GM12865 (cell line): ENCODE measurements at regions not wholly inside any gene's neighbourhood (a gene's known extent, or its start where the extent isn't known, plus 50 kb on each side); places are given as distances from the start of the nearest gene placed in this dataset.

Experiments used
- DNase-seq: peaks from one replicate; pipeline ENCODE4 v3.0.0; 2010; ENCODE audit warnings: low read depth
- H3K4me3 ChIP-seq: 2 replicates; pipeline ENCODE4 v1.5.1; 2011; ENCODE audit warnings: mild to moderate bottlenecking, low read depth, low read length, control low read depth
- CTCF ChIP-seq: IDR thresholded peaks from 2 replicates; pipeline ENCODE4 v1.5.1; 2011; ENCODE audit warnings: low read length, control low read depth, low read depth, inconsistent platforms; ENCODE audit not compliant: insufficient read depth; ENCODE audit errors: missing control alignments

GRCh38 chr7:11298220-11298619, 324.5 kb downstream of the PHF14 start:
- no peak for TF ChIP-seq CTCF
- H3K4me3 ChIP-seq, result no peak overlapping the region
- peak; percentile 17 for DNase-seq

GRCh38 chr7:11300241-11300640, 326.6 kb downstream of the PHF14 start:
- no peak overlapping the region for H3K4me3 ChIP-seq
- no peak for DNase-seq
- TF ChIP-seq CTCF, result no peak

DNA sequence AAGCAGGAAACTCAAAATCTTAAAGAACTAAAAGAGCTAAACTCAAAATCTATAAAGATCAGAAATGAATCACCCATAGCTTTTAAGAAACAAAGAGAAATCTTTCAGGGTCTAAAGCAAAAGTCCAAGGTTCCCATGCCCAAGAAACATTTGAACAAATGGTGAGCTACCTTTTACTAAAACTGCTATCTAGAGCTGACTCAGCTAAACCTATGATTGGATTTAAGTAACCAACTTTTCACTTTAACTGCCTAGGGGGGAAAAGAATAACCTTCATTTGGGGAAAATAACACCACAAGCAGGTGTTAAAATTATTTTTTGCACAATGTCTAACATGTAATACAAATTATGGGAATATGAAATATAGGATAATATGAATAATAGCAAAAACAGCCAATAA, 328.4 kb downstream of the PHF14 start:
- no peak for DNase-seq
- no peak for TF ChIP-seq CTCF
- H3K4me3 ChIP-seq, result no peak overlapping the region

GRCh38 chr7:11313801-11314200, 340.1 kb downstream of the PHF14 start:
- no peak for DNase-seq
- TF ChIP-seq CTCF, result no peak
- no peak overlapping the region for H3K4me3 ChIP-seq

- DNase-seq, result peak; percentile 59
- H3K4me3 ChIP-seq, result no peak overlapping the region
- TF ChIP-seq CTCF, result no peak
These were observed 342.1 kb downstream of the PHF14 start for GRCh38 chr7:11315666-11316258.

- no peak overlapping the region for H3K4me3 ChIP-seq
- DNase-seq, result peak; percentile 59
- no peak for TF ChIP-seq CTCF
These were observed 344.1 kb downstream of the PHF14 start for GRCh38 chr7:11317766-11318165.

DNA sequence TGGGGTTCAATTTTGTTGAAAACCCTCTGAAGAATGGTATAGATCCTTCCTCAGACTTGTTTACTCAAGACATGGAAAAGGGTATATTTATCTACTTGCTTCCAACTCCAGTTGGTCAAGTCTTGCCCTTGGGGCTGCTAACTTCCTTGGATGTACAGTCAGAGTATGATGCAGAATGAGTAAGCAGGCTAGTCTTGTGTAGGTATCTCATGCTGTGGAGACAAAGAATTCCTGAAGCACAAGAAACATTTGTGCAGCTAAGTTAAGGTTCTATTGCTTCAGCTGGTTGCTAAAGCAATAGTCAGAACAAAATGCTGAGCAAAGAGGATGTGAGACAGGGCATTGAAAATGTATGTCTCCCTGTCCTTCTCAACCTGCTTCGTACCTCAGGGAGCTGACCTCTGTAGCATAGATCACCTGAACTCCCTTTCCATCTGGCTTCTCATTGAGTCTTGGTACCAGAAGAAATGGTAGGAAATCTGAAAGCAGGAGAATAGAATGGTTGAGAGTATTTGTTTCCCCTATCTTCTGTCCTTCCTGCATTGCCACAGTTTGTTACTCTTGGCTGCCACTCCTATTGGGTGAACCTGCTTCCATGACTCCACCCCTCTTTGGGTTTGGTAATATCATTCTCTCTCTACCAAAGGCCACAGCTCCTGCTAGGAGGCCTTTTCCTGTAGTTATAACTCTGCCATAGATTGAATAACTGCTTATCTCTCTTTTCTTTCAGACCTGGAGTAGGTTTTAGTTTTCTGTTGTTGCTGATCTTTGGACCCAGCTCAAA, 346.0 kb downstream of the PHF14 start:
- DNase-seq, result peak; percentile 8
- TF ChIP-seq CTCF, result no peak
- no peak overlapping the region for H3K4me3 ChIP-seq
